Activated CD8-positive, alpha-beta memory T cell treated with anti-CD3 and anti-CD28 coated beads, Interleukin-2, amount 50 U/mL, for 48 hours (primary cell): ENCODE measurements at regions not wholly inside any gene's neighbourhood (a gene's known extent, or its start where the extent isn't known, plus 50 kb on each side); places are given as distances from the start of the nearest gene placed in this dataset.
"Not testable (repeated sequence)": the region's sequence is repeated elsewhere in the genome, so short reads cannot be mapped to it uniquely, and the experiment has no call there.

Source experiments
- DNase-seq: peaks from one replicate; pipeline ENCODE4 v3.0.0-alpha.2; 2020

DNA sequence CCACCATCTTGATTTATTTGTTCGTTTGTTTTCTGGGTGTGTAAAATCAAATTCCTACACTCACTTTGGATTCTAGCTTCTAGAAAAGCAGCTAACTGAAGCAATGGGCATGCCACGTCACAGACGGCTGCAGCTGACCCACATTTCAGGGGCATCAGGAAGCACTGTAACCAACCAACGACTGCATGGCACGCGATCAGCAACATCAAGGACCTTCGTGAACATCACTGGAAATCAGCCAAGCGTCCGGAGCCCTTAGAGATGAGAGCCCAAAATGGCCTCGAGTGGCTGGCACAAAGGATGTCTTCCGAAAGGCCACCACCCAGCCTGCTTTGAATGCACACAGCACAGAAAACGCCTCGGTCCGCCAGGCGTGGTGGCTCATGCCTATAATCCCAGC is 191.1 kb downstream of the OLFM1 start:
- no peak for DNase-seq

DNA sequence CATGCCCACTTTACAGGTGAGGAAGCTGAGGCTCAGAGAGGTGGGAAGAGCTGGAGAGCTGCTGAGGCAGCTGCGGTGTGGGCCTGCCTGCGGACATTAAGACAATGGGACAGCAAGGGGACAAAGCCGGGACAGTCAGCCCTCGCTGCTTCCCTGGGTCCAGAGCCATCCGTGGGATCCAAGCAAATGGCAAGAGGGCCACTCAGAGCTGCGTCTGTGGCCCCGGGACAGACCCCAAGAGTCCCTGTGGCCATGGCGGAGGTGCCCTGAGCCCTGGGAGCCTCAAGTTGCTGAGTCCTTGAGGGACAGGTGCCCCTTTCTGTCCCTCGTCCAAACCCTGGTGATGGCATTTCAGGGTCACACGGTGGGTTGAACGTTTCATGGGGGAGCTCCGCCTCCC is 191.9 kb downstream of the OLFM1 start:
- DNase-seq, result no peak

DNA sequence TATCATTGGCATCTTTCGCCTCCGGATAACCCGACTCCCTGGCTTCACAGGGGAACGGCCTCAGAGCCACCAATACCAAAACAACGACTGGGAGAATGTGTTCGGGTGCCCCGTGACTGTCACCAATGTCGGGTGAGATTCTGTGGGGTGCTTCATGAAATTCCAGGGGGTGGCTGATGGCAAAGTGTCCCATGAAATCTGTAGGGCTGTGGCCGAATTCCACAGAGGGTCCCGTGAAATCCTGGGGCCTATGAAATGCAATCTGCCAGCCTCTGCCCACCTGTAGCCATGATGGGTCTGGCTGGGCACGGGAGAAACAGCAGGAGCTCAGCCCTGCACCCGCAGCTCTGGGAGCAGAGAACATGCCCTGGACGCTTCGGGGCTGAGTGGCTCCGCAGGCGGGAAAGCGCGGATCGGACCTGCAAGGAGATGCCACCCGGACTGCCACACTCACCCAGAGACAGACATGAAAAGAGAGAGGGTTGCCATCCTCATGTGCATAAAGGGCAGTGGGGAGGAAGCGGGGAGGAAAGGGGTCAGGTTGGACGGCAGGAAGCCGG is 192.4 kb downstream of the OLFM1 start:
- DNase-seq, result no peak

DNA sequence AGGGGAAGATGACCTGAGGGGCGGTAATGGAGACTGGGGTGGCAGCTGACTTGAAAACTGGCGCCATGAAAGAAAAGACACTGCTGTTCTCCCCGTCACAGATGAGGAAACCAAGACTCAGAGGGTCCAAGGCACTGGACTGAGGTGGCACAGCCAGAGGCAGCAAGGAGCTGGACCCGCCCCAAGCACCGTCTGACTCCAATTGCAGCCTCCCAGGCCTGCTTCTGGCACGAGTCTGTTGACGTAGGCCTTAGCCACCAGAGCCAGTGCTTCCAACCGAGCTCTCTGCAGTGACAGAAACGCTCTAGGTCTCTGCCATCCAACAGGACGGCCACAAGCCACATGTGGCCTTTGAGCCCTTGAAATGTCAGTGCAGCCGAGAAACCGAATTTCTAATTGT is 193.2 kb downstream of the OLFM1 start:
- no peak for DNase-seq

DNA sequence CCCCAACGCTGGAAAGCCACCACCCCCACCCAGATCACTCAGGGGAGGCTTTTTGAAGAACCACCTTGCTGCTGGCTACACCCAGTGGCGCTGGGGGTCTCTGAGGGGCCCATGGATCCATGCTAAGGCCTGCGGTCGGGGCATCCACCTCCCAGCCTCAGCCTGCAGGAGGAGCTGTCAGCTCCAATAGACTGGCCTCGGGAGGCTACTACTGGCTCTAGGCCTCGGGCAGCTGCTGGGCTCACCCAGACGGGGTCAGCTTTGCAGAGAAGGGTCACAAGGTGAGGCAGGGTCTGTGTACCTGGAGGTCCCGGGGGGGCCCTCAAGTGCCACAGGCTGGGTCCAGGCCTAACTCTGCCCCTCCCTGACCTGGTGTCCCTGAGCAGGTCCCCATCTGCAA is 193.7 kb downstream of the OLFM1 start:
- DNase-seq, result no peak

DNA sequence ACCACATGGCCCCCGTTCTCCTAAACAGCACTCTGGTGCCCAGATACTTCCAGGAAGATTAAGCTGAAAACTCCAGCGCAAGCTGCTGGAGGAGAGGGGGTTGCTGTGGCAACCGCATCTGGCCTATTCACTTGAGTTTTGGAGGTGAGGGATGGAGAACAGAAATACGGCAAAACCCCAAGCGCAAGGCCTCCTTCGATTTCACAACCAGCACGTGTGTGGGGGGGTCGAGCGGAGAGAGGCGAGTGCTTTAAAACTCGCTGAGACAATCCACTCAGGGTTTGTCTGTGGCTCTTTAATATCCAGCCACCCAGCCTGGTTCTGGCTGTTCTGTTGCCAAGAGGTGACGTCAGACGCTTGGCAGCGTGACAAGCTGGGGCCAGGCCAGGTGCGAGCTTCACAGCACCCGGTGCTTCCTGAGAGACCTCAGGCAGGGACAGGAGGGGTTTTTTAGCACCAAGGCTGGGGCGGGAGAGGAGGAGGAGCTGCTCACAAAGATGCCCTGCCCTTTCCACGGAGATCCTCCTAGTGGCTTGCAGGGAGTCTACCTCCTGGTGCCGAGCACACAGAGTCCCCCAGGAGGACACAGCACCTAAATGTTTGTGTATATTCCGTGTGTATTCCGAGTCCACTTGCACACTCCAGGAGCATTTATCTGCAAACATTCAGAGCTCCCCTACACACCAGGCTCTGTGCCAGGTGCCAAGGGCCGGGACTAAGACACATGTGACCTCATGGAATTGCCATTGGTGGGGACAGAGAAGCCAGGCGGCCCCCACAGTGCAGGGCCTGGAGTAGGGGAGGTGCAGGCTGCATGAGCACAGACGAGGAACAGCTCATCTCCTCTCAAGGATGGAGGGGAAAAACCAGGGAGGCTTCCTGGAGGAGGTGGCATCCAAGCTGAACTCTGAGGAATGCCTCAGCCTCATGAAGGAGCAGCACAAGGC is 194.6 kb downstream of the OLFM1 start:
- no peak for DNase-seq

DNA sequence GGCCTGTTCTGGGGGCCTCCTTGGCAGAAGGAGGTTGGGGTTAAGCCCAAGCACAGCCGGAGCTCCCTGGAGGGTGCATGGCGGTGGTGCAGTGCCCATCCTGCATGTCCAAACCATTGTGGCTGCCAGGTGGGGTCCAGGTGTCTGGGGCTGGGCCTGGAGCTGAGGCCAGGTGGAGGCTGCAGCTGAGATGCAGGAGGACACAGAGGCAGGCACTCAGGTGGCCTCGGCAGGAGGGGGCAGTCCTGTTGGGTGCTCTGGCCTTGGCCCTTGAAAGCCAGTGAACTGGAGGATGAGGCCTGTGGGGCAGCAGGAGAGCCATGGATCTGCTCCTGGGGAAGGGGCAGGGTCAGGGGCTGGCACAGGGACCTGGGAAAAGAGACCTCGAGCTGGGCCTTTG is 195.3 kb downstream of the OLFM1 start:
- no peak for DNase-seq

DNA sequence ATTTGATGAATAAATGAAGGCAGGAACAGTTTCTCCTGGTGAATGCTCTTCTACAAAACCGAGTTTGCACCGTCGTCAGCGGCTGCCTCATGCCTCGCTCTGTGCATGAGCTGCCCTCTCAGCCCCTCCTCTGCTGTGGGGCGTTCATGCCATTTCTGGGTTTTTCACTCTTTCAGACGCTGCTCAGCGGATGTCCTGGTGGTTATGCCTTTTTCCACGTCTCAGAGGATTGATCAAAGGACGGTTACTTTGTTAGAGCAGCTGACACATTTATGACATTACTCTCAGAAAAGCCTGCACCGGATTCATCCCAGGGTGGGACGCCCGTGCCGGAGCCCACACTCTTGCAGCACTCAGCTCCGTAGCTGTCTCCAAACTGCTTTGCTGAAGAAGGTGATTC is 195.9 kb upstream of the PPP1R26 start:
- DNase-seq, result no peak

DNA sequence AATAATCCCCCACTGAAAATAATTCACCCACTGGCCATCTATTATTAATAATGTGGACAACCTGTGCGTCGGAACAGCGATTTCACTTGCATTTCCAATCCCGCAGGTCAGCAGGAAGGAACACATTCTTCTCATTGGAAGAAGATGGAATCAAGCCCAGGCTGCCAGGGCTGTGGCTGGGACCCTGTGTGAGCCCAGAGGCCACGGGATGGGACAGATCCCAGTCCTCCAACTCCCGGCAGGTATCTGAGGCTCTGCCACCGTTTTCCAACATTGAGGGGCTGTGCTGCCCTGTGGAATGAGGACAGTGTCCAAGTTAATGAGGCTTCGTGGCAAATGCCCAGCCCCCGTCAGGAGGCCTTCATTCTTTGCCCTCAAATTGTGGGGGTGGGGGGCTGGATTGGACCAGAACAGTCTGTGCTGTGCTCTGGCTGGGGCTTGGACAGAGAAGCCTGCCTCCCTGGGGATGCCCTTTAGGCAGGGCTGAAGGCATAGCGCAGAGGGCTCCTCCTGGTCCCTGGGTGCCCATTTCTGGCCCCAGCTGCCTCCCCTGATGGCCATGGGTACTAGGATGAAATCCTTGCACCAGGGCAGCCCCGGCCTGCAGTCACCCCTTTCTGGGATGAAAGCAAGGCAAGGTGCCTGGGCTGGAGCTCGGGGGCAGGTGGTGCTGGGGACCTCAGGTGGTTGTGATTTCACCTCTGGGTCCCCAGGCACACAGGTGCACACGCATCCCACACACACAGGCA is 195.0 kb upstream of the PPP1R26 start:
- DNase-seq, result no peak

DNA sequence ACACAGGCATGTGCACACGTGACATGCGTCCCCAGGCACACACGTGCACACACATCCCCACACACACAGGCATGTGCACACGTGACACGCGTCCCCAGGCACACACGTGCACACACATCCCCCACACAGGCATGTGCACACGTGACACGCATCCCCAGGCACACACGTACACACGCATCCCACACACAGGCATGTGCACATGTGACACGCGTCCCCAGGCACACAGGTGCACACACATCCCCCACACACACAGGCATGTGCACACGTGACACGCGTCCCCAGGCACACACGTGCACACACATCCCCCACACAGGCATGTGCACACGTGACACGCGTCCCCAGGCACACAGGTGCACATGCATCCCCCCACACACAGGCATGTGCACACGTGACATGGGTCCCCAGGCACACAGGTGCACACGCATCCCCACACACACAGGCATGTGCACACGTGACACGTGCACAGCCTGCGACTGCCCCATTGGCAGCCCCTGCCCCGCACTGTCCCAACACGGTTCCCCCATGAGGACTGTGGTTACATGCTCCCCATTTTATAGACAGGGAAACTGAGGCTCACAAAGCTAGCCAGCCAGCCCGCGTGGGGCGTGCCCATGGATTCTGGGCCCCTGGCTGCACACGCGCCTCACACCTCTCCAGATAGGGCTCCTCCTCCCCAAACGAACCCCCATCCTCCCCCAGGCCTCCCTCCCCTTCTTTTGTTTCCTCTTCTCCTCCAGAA is 193.2 kb upstream of the PPP1R26 start:
- DNase-seq, result not testable (repeated sequence)

DNA sequence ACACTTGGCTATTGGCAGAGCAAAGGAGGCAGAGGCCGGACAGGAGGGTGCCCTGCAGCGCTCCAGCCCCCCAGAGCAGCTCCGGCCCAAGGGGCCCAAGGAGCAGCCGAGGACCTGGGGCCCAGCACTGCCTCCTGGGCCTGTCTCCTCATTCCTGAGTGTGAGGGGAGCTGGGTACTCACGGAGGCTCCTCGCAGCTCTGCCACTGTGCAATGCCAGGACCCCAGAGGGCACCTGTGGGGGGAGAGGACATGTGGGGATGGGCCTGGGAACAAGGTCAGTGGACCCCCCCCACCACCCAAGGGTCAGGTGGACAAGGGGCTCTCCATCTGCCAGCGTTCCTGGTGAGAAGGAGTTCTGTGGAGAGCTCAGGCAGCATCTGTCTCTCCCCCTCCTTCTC is 192.6 kb upstream of the PPP1R26 start:
- DNase-seq, result no peak

DNA sequence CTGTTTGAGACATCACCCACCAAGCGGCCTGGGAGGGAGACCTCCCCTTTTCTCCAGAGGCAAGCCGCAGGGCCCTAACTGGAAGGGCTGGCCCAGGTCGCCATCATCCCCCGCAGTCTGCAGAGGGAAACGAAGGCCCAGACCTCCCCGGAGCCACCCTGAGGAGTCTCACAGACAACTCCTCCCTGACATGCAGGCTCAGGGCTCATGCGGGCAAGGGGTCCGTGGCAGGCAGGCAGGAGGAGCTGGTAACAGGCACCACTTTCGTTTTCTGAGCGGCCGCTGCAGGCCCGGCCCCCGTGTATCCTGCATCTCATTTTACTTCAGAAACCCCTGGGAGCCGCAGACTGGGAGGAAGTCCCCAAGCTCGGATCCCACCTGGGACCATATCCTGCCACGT is 192.0 kb upstream of the PPP1R26 start:
- DNase-seq, result no peak

DNA sequence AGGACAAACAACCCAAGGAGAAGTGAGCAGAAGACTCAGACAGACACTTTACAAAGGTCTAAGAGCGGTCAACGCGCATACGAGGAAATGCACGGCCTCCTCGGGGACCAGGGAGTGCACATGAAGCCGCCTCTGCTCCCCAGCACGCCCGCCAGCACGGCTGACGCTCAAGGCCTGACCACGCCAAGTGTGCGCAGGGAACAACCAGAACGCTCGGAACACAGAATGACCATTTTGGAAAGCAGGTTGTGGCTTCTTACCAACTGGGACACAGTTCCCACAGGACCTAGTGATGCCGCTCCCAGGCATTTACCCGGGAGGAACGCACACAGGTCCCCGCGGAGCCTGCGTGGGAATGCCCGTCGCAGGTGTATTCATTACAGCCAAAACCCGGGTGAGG is 191.5 kb upstream of the PPP1R26 start:
- DNase-seq, result no peak

DNA sequence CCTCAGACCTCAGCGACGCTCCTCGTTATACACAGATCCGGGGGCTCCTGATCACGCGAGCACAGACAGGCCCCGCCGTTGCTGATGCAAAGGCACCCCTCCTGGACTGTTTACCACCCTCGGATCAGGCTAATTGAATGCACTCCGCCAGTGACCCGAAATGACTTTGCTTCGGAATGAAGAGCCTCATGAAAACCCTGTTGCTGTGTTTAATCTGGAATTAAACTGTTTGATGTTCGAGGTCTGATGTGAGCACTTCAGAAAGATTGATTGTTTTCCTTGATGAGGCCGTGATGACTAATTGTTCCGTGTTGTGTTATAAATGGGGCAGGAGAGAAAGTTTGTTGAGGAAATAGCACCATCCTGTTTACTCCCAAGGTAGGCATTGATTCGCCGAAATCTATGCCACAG is 190.5 kb upstream of the PPP1R26 start:
- DNase-seq, result no peak

DNA sequence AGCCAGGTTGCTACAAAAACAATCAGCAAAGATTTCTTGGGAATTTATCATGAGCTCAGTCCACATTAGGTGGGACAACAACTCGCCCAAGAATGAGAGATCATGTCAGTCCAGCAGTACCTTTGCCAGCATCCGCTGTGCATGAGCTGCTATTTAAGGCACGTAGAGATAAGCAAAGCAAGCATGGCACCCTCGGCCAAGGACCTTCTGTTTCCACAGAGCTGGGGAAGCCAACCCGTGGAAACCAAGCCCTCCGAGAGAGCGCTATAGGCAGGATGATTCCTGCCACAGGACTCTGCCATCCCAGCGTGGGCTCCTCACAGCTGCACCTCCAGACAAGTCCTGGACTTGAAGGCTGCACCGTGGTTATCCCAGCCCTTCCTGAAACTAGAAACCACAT is 189.5 kb upstream of the PPP1R26 start:
- no peak for DNase-seq

DNA sequence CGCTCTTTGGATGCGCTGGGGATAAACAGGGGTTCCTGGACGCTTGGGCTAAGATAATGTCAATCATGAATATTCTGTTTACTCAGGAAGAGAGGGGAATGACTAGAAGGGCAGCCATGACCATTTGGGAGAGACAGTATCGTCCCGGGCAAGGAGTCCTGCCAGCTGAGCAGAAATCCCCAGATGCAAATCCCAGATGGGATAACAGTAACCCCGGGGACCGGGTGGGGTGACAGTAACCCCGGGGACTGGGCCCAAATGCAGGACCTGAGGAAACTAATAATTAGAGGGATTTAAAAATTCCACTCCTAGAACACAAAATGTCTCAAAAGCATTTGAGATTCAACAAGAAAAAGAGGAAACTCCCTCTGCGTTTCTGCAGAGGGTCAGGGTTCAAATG is 189.0 kb upstream of the PPP1R26 start:
- no peak for DNase-seq

DNA sequence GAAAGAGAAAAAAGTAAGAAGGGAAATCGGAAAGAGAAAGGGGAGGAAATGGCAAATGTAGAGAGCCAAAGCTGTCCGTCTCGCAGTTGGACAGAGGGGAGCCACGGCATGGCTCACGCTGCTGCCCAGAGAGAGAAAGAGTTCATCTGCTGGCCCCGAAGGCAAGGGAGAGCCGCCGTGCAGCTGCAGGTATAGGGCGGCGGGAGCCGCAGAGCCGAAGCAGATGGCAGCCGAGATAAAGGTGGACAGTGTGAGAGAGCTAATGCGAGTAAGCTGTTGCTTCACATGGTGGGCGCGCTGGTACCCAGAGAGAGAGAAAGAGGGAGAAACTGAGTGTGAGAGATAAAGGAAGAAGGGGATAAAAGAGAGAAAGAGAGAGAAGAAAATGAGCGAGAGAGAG is 188.4 kb upstream of the PPP1R26 start:
- no peak for DNase-seq

DNA sequence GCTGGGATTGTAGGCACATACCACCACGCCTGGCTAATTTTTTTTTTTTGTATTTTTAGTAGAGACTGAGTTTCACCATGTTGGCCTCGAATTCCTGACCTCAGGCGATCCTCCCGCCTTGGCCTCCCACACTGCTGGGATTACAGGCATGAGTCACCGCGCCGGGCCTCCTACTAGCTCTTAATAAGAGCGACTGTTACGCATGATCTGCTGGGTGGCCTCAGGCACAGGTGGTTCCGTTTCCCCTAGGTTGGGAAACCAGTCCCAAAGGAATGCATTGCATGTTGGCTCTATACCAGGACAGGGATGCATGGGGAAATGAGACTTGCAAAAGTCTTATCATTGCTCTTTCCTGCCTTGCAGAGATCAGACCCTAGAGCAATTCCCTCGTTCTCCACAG is 184.7 kb upstream of the PPP1R26 start:
- no peak for DNase-seq

DNA sequence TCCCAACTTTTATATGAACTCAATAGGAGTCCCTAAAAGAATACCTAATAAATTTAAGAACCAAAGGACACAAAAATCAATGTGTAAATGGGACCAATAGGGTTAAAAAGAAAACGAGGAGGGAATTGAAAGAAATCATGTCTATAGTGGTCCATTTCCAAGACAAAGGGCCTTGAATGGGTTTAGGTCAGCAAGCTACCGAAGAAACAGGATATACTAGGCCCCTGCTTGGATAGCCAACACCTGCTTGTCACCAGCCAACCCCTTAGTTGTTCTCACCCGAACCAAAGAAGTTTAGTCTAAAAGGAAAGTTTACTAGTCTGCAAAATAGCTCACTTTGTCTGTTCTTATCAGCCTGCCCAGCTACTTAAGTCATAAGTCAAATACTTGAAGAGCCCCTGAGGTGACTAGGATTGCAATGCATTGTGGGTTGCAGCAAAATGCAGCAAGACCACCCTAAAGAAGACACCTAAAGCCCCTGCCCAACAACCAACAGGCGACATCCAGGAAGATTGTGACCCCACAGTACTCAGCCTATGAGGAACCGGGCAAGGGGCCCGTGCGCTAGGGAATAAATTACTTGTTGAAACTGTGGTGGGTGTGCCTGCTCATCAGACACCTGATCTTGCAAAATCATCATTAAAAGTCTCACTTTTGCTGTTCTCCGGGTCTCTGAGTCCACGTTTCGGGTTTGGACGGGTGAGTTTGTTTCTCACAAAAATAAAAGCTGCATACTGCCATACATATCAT is 183.9 kb upstream of the PPP1R26 start:
- no peak for DNase-seq

DNA sequence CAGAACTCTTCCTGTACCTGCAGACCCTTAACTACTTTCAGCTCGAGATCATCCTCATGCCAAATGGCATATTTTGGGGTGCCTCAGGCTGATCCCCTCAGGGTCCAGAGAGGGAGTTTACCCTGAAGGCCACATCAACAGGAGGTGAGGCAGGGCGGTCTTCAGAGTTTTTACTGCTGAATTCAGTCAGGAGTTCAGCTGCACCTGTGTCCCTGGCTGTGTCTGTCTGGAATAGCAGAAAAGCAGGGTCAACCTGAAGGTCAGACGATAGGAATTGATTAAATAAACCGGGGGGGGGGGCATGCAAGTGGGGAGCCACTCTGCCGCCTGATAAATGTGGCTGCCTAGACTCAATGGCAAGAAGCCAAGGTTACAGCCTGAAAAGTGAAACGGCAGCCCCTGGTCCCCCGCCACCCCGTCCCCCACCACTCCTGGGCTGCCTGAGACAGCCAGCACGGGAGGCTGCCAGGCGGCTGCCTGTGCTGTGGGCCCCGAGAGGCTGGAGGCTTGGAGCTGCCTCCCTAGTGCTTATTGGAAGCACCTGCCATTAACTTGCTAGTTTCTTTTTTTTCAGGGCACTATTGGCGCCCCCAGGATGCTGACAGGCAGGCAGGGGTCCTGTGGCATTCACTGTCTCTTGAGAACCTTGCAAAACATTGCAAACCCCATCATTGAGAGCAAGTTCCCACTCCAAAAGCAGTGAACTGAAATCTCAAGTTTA is 182.7 kb upstream of the PPP1R26 start:
- DNase-seq, result no peak

DNA sequence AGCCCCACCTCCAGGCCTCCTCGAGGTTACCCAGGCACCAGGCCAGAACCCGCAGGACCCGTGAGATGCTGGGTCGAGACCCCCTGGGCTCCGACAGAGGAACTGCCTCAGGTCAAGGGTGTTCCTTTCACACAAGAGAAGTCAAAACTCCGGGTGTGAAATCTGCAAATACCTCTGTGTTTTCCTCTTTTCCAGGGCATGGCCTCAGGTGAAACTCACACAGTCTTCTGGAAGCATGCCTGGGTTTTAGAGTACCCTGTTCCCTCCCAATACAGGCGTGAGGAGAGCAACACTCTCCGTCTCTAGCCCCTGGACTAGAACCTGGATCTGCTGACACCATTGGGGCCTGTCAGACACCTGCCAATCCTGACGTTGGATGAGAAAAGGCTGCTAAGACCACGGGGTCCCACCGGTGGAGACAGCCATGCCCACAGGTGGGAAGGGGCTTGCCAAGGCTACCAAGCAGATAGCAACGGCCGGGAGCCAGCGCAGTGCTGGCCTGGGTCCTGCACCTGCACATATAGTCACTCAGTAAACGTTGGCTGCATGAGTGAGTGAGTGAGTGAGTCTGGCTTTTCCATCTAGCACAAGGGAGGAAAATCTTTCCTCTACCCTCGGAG is 182.0 kb upstream of the PPP1R26 start:
- no peak for DNase-seq
